Activated CD4-positive, CD25-positive, alpha-beta regulatory T cell treated with anti-CD3 and anti-CD28 coated beads, Interleukin-2, amount 50 U/mL, for 16 hours (primary cell): ENCODE measurements at regions not wholly inside any gene's neighbourhood (a gene's known extent, or its start where the extent isn't known, plus 50 kb on each side); places are given as distances from the start of the nearest gene placed in this dataset.

ENCODE experiments used
- DNase-seq: peaks from one replicate; pipeline ENCODE4 v3.0.0-alpha.2; 2020; ENCODE audit warnings: low read depth, low spot score

DNA sequence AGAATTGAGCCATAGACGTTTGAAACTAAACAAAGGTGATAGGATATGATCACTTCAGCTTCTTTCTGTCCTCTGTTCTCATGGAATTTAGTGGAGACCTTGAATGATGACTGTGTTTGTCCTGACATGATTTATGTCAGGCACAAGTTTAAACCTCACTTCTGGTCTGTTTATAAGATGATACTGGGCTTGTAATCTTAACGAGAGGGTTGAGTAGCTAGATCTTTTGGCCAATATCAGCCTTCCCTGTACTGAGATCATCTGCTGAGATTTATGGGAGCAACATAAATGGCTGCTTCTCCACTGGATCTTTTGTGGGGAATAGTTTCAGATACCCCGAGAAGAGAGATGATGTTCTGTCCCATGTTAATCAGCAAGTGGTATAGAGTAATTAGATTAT lies 121.8 kb upstream of the OBI1 start:
- DNase-seq = no peak

DNA sequence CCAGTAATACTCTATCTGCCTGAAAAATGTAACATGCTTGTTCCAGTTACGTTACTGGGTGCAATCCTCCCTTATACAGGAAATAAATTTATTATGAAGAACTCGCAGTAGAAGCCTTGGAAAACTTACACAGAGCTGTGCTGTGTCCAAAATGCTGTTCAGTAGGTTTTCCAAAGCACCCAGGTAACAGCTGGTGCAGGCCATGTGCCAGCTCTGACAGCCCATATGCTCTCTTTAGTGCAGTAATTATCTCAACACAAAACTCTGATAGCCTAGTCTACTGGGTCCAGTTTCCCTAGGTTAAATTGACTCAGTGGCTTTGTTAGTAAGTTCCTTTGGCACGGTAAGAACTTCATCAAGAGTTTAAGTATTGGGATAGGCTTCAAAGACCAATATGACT lies 120.7 kb upstream of the OBI1 start:
- no peak for DNase-seq

DNA sequence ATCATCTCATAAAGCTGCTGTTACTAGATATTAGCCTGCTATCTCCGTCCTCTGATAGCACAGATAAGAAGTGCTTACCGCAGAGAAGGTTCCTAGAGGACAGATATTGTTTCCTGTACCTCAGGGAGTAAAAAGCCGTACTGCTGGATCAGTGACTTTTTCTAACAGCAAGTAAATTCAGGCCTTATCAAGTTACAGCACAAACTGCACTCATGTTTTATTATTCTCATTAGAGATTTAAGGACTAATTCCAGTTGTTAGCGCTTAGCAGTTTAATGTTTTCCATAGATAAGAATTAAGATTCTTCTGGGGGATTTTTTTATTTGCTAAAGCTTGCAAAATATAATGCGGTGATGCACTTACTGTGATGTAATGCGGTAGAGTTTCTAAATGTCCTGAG lies 119.0 kb upstream of the OBI1 start:
- DNase-seq = no peak

DNA sequence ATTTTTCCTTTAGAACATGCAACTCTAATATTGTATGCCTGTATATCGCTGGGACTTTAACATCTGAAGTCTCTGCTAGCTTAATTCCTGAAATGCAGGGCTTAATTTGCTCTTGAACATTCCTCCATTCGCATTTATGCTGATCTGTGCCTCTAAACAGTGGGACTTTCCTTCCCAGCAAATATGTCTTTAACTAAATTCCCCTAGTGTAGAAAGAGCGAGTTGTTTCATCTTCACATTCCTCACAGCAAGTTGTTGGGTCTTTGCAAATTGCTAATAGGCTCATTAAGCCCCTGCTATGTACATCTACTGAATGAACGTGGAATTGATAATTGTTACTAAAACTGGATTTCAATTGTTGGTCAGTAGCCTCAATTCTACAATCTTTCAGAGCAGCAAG lies 118.4 kb upstream of the OBI1 start:
- no peak for DNase-seq

DNA sequence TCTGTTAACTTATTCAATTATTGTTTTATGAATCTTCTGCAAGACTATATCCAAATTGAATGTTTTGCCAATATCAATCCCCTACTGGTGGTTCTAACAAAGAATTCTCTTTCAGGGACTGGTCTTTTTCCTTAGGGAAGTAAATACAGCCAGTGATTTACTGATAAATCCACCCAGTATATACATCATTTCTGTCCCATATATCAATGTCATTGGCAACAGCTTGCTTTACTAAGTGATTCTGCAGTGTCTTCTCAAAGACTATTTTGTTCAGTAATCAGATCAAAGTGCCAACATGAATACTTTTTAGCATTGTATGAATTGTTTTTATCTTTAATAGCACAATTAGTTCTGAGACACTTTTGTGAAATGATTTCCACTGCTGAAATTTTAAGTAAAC lies 114.0 kb upstream of the OBI1 start:
- DNase-seq = no peak

DNA sequence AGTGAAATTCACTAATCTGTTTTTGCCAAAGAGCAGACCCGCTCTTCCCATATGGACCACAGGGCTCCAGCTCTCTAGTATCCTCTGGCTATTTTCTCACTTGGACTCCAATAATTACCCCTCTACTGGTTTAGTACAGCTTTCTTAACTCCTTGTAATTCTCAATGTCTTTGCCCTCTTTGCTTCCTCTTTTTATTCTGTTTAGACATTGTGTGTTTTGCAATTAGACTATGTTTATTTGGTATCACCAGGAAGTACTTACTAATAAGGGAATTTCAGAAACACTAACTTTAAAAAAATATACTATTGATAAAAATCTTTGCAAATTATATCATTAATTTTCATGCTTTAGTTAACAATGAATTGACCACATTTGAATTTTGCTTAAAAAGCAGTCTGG lies 111.6 kb upstream of the OBI1 start:
- no peak for DNase-seq

DNA sequence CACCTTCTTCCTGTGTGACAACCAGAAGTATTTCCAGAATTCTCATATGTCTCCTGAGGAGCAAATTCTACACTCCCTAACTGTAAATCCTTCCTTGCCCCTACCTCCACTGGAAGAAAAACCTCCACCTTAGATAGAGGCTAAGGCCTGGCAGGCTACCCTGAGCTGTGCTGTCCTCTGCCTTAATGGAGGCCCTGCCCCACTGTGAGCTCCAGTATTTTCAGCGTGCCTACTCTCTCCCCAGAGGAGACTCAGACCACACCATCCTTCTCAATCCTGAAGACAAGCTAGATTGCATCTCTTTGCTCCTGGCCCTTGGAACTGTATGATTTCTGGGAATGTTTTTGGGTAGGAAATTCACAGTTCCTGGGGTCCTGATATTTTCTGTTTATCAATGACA lies 110.0 kb upstream of the OBI1 start:
- no peak for DNase-seq

DNA sequence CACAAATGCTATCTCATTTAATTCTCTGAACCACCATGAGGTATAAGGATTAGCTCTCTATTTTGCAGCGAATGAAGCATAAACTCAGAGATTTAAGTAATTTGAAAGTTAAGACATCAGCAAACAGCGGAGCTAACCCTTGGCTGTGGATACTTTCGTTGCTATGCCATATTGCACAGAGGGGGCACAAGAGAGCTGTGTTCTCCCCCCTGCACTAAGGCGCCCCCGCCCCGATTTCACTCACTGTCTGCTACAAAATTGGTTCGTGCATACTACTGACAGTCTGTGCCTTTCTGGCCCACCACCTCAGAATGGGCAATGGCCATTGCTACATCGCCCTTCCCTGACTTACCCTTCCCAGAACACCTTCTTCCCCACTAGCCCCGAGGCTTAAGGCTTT lies 105.7 kb upstream of the OBI1 start:
- DNase-seq = no peak

DNA sequence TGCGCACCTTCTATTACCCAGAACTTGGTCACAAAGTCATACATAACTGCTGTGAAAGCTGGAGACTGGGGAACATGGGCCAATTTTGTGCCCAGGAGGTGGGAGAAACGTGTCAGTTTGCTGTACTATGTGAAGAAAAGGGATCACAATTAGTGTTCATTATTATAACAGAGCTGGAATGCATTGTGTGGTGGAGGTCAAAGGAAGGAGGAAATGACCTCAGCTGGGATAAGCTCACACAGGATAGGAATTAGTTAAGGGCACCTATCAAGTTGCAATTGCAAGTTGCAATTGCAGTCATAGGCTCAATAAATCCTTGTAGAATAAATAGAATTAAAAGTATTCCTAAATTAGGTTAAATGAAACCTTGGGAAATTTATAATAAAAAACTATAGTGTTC lies 103.9 kb upstream of the OBI1 start:
- no peak for DNase-seq

DNA sequence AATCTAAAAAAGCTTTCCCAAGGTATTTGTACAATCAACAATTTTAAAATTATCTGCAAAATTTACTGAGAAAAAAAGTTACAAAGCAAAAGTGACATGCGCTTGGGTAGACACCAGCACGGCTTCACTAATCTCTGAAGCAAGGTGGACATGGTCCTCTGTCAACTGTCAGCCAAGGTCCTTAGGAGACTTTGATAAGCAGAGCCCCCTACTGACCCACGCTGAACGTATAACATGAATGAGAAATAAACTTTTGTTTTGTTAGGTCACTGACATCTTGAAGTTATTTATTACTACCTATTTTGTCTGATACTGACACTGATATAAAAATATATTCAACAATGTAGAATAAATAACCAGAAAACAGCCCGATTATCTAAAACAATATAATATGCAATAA lies 100.7 kb upstream of the OBI1 start:
- DNase-seq = no peak

DNA sequence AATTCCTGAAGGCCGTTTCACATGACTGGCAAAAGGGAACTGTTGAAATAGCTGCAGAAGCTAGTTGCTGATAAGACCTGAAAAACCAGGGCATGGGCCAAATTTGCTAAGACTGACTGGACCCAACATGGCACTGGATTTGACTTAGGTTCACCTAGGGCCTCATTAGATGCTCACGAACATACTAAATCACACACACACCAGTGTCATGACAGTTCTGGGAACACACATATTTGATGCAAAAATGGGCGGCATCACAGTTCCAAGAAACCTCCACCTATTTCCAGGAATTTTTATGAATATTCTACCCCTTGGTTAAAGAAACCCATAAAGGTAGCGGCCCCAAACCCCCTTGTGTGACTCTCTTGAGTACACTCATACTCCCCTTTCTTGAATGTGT lies 99.6 kb upstream of the OBI1 start:
- DNase-seq = no peak

DNA sequence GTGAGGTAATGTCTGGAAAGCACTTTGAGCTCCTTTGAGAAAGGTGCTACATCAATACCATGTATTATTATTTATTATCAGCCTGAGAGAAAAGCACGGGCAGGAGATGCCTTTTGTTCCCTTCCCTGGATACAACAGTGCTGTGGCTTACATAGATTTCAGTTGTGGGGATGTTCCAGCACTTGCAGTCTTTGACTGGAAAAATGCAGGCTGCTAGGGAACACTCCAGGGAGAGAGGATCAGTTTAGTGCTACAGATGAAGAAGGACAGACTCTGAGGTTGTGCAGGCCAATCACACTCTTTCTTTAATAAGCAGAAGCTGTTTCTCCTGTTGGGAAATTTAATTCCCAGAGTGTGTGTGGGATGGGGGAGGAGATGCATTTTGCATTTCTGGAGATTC lies 94.5 kb upstream of the OBI1 start:
- no peak for DNase-seq

DNA sequence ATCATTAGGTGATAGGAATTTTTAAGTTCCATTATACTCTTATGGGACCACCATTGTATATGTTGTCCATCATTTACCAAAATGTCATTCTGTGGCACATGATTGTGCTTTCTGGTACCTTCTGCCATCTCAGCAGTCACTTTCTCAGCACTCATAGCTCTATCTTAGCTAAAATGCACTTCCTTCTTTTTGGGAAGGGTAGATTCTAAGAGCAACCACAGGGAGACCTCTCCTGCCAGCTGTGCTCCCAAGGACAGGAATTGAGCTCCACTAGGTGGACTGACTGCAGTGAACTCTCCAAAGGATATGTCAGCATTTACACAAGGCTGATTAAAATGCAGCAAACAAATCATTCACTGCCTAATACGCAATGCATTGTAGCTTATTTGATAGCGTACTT lies 91.8 kb upstream of the OBI1 start:
- DNase-seq = no peak

DNA sequence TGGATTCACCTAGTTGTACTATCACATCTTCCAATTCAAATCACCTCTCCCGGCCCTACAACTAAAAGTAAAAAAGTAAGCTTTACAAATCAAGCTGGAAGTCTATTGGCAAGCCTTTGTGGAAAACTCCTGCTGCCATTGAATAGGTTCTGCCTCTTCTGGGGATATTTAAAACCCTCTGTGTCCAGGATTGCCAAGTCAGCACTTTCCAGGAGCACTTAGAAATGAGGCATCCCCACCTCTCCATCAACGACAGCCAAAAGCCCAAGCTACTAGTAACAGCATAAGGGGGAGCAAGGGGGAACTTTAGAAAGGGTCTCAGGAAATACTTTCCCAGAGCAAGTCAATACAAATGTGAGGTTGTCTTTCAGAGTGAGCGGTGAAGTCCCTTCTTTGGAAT lies 85.0 kb upstream of the OBI1 start:
- DNase-seq = no peak

DNA sequence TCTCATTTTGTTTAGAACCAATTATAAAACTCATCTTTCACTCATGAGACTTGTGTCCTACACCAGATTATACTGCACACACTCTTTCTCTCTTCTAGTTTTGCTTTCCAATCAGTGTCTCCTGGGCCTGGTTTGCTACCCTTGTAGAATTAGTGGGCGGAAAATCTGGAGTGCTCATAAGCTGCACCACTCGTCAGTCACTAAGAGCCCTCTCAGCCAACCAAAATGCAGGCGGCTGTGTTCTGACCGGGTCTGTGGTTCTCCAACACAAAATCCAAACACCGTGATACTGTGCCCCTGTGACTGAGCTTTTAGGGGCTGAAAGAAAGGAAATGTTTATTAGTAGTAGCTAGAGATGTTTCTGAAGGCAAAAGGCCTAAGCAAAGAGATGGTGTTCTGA lies 83.7 kb upstream of the OBI1 start:
- no peak for DNase-seq

DNA sequence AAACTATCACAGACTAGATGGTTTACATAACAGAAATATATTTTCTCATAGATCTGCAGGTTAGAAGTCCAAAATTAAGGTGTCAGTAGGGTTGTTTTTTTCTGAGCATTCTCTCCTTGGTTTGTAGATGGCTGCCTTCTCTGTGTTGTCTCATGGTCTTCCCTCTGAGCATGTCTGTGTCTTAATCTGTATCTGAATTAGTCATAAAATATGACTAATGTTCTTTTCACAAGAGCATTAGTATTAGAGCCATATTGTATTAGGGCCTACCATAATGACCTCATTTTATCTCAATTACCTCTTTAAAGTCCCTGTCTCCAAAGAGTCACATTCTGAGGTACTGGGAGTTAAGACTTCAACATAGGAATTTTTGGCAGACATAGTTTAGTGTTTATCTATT lies 77.2 kb upstream of the OBI1 start:
- DNase-seq = no peak

DNA sequence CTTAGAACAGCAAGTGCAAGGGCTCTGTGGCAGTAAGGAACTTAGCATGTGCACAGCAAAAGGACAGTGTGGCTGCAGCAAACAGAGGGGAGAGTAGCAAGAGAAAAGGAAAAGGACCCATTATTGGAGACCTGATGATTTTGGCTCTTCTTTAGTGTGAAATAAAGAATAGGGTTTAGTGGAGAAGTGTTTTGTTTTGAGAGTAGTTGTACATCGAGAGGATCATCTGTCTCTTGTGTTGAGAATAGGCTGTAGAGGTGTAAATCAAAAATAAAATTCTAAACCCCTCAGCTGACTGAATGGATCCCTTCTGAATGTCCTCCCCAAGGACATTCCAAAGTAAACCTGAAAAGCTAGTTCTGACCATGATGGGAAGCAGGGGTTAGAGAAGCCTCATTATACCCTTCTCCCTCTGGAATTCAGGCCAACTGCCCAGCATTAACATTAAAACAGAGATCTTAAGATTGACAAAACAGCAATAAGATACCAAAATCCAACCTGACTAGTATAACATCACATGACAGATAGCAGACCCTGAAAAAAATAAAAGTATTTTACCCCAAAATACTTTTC lies 73.6 kb upstream of the OBI1 start:
- no peak for DNase-seq

DNA sequence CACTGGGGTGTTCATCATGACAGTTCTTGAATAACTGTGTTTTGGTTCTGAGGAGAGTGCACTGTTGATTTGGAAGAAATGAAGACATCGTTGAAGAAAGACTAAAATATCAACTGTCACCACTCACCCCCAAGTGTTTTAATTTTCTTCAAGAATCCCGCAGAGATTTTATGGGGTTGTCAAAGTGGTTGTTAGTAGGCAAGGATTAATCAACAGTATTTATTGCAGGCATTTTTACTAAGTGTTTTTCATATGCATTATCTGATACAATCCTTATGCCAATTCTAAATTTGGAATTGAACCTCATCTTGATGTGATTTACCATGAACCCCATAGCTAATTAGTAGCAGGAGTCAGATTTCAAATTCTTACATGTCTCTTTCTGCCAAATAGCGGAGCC lies 63.7 kb upstream of the OBI1 start:
- DNase-seq = no peak

DNA sequence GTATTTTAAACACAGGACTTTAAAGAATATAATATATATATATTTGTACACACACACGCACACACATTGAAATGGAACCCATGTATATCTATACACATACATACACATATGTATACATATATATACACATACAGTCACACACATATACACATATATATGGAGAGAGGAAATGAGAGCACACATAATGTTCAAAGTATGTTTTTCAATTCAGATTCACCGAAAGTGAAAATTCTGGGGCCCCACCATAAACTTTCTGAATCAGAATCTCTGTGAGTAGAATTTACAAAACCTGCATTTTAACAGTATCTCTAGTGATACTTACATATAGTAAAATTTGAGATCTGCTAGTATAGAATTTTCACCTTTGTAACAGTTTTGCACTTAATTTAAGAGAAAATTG lies 60.4 kb upstream of the OBI1 start:
- no peak for DNase-seq

DNA sequence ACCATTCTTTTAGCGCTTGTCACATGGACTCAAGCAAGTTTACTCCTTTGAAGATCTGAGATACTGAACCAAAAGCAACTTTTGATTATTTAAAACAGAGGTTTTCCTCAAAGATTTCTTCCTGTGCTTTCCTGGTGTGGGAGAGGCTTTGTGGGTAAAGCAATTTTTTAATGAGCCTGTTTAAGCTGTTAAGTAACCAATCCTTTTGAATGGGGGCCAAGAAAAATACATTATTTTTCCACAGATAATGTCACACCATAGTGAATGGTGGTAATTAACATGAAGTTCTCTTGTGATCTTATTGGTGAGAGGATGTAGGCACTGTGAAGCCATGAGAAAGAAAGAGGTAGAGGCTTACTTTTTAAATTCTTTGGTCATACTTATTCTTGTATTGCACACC lies 55.8 kb upstream of the OBI1 start:
- DNase-seq = no peak

DNA sequence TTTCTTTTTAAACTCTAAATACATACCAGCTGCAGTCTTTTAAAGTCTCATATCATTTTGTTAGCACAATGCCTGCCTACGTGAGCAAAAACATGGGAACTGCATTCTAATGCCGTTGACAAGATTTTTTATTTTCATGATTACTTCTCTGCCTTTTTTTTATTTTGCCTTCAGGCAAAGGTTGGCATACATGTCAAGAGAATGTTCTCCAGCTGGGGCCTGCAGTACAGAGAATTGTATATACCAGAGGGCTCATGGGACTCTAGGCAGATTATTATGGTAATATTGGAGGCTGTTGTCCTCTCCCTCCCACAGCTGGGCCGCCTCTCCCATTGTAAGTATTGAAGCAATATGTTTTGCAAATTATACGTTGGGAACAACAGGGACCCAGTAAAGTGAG lies 53.9 kb upstream of the OBI1 start:
- no peak for DNase-seq

DNA sequence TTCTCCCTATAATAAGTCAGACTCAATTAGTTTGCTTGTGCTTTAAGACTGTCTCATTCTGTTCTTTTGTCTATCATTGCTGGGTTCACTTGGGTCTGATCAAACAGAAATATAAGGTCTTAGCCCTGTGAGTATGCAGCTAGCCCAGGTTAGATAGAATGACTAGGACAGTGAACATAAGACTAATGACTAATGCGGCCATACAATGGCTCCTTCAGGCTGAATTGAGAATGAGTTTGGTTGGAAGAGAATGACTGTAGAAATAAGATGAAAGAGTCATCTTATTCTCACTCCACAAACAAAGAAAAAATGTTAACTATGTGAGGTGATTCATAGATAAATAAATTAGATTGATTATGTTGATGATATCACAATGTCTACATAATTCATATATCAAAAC lies 50.1 kb upstream of the OBI1 start:
- DNase-seq = no peak
